ENCODE measurements at regions not wholly inside any gene's neighbourhood (a gene's known extent, or its start where the extent isn't known, plus 50 kb on each side); places are given as distances from the start of the nearest gene placed in this dataset.

DNA sequence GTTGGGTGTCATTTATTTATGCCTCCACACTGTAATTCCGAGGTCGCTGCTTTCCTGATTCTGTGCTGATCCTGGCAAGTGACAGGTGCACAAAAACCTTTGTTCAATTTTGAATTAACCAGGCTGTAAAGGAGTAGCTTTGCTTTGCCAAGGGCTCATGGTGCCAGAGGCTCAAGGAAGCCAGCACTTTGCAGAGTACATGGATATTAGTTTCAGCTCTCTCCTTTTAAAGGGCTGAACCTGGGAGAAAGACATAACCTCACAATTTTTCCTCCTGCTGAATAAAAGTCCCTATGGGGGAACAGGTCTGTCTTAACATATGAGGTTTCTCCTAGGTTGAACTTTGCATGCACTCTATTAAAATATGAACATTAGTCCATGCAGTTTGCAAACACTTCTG lies 227.6 kb upstream of the WSB1 start:
- Mint-ChIP-seq H3K36me3 (no peaks in the 10 kb centered on the region), H3K9me3 (peaks cover 2 to 7% of the 10 kb centered on the region in 2 donors), H3K27ac (no peak overlapping the region), H3K27me3 (ENCODE audit: low read depth in 2 of 2) (peaks cover 3 to 7% of the 10 kb centered on the region in 2 donors), H3K4me1 (no peaks in the 10 kb centered on the region), H3K4me3 (no peak overlapping the region)
- no peaks in the 10 kb centered on the region for H3K4me1 ChIP-seq (ENCODE audit: control insufficient read depth, insufficient read depth, low read length)
- TF ChIP-seq, protein P1, sequence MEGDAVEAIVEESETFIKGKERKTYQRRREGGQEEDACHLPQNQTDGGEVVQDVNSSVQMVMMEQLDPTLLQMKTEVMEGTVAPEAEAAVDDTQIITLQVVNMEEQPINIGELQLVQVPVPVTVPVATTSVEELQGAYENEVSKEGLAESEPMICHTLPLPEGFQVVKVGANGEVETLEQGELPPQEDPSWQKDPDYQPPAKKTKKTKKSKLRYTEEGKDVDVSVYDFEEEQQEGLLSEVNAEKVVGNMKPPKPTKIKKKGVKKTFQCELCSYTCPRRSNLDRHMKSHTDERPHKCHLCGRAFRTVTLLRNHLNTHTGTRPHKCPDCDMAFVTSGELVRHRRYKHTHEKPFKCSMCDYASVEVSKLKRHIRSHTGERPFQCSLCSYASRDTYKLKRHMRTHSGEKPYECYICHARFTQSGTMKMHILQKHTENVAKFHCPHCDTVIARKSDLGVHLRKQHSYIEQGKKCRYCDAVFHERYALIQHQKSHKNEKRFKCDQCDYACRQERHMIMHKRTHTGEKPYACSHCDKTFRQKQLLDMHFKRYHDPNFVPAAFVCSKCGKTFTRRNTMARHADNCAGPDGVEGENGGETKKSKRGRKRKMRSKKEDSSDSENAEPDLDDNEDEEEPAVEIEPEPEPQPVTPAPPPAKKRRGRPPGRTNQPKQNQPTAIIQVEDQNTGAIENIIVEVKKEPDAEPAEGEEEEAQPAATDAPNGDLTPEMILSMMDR (IDR thresholded peaks at IDR 0.05) = no peak
- ATAC-seq (no peak), DNase-seq (no peak)
- no peaks in the 10 kb centered on the region for H3K36me3 ChIP-seq (ENCODE audit: control insufficient read depth, insufficient read depth, low read length)
- no peaks in the 10 kb centered on the region for H3K9me3 ChIP-seq (ENCODE audit: control insufficient read depth, insufficient read depth, low read length)
- no peak overlapping the region for H3K4me3 ChIP-seq (ENCODE audit: low read length)
- 48% methylated on average over 2 of the region's 2 CpGs for WGBS (ENCODE audit: insufficient coverage)
- intact Hi-C loops (cut with micrococcal nuclease) = no loop called here
- H3K27me3 ChIP-seq (ENCODE audit: control insufficient read depth, insufficient read depth, low read length) = no peaks in the 10 kb centered on the region
- no peak overlapping the region for H3K27ac ChIP-seq (ENCODE audit: low read length)

DNA sequence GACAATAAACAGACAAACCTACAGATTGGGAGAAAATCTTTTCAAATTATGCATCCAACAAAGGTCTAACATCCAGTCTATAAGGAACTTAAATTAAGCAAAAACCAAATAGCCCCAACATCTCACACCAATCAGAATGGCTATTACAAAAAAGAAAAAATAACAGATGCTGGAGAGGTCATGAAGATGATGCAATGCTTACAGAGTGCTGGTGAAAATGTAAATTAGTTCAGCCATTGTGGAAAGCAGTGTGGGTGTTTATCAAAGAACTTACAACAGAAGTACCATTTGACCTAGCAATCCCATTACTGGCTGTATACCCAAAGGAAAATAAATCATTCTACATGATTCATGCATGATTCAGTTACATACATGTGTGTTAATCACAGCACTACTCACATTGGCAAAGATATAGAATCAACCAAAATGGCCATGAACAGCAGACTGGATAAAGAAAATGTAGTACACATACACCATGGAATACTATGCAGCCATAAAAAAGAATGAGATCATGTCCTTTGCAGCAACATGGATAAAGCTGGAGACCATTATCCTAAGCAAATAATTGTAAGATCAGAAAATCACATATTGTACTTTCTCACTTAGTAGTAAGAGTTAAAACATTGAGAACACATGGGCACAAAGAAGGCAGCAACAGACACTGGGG lies 223.9 kb upstream of the WSB1 start:
- Histone ChIP-seq H3K27me3 (ENCODE audit: control insufficient read depth, insufficient read depth, low read length) (no peaks in the 10 kb centered on the region), H3K36me3 (ENCODE audit: control insufficient read depth, insufficient read depth, low read length) (no peaks in the 10 kb centered on the region), H3K27ac (ENCODE audit: low read length) (no peak overlapping the region), H3K4me3 (ENCODE audit: low read length) (no peak overlapping the region), H3K4me1 (ENCODE audit: control insufficient read depth, insufficient read depth, low read length) (no peaks in the 10 kb centered on the region), H3K9me3 (ENCODE audit: control insufficient read depth, insufficient read depth, low read length) (no peaks in the 10 kb centered on the region)
- Mint-ChIP-seq H3K9me3 (peaks cover 2 to 4% of the 10 kb centered on the region in 2 donors), H3K27ac (no peak overlapping the region), H3K36me3 (no peaks in the 10 kb centered on the region), H3K27me3 (ENCODE audit: low read depth in 2 of 2) (no peaks in the 10 kb centered on the region), H3K4me1 (no peaks in the 10 kb centered on the region), H3K4me3 (no peak overlapping the region)
- DNase-seq (no peak), ATAC-seq (no peak)
- intact Hi-C loops (cut with micrococcal nuclease) = no loop called here
- TF ChIP-seq, protein P1 (IDR thresholded peaks at IDR 0.05) = no peak

DNA sequence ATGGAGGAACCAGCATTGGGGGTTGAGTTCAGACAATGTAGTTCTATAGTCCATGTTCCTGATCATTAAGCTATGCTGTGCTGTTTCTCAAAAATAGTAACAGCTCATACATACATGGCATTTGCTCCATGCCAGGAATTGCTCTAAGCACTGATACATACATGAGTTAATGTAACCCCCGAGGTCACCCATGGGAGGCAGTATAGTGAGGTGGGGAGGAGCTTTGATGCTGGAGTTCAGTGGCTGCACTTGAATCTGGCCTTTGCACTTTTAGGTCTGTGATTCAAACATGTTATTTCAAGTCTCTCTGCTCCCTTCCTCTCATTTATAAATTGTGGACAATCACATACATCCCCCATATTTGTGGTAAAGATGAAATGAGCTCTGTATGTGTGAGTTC lies 223.1 kb upstream of the WSB1 start:
- no peaks in the 10 kb centered on the region for H3K27me3 ChIP-seq (ENCODE audit: control insufficient read depth, insufficient read depth, low read length)
- Mint-ChIP-seq H3K4me3 (no peak overlapping the region), H3K4me1 (no peaks in the 10 kb centered on the region), H3K9me3 (peaks cover 2 to 4% of the 10 kb centered on the region in 2 donors), H3K27me3 (ENCODE audit: low read depth in 2 of 2) (peaks cover 1 to 3% of the 10 kb centered on the region in 2 donors), H3K36me3 (no peaks in the 10 kb centered on the region), H3K27ac (no peak overlapping the region)
- DNase-seq (no peak), ATAC-seq (no peak)
- H3K27ac ChIP-seq (ENCODE audit: low read length) = no peak overlapping the region
- H3K9me3 ChIP-seq (ENCODE audit: control insufficient read depth, insufficient read depth, low read length) = no peaks in the 10 kb centered on the region
- intact Hi-C loops (cut with micrococcal nuclease) = no loop called here
- TF ChIP-seq, protein P1 (IDR thresholded peaks at IDR 0.05) = no peak
- H3K4me3 ChIP-seq (ENCODE audit: low read length) = no peak overlapping the region
- no peaks in the 10 kb centered on the region for H3K36me3 ChIP-seq (ENCODE audit: control insufficient read depth, insufficient read depth, low read length)
- 67% methylated on average over 1 of the region's 1 CpG for WGBS (ENCODE audit: insufficient coverage)
- H3K4me1 ChIP-seq (ENCODE audit: control insufficient read depth, insufficient read depth, low read length) = no peaks in the 10 kb centered on the region

DNA sequence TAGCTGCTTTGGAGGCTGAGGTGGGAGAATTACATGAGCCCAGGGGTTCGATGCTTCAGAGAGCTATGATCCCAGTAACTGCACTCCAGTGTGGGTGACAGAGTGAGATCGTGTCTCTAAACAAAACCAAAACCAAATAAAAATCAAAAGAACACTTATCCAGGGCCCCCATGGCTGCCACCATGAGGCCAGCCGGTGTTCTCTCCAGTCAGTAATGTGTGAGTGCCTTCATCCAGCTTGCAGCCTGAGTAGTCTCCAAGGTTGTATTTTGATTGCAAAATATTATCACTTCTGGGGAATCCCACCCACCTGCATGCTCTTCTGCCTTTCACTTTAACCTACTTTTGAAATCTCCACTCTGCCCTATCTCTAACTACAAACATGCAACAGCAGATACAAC lies 221.0 kb upstream of the WSB1 start:
- Mint-ChIP-seq H3K9me3 (peaks cover 4% of the 10 kb centered on the region in 2 donors), H3K27me3 (ENCODE audit: low read depth in 2 of 2) (peaks cover 4 to 9% of the 10 kb centered on the region in 2 donors), H3K27ac (no peak overlapping the region), H3K4me3 (no peak overlapping the region), H3K36me3 (no peaks in the 10 kb centered on the region), H3K4me1 (no peaks in the 10 kb centered on the region)
- ATAC-seq (no peak), DNase-seq (no peak)
- TF ChIP-seq, protein P1 (IDR thresholded peaks at IDR 0.05) = no peak
- Histone ChIP-seq H3K9me3 (ENCODE audit: control insufficient read depth, insufficient read depth, low read length) (no peaks in the 10 kb centered on the region), H3K36me3 (ENCODE audit: control insufficient read depth, insufficient read depth, low read length) (no peaks in the 10 kb centered on the region), H3K4me1 (ENCODE audit: control insufficient read depth, insufficient read depth, low read length) (no peaks in the 10 kb centered on the region), H3K4me3 (ENCODE audit: low read length) (no peak overlapping the region), H3K27me3 (ENCODE audit: control insufficient read depth, insufficient read depth, low read length) (no peaks in the 10 kb centered on the region), H3K27ac (ENCODE audit: low read length) (no peak overlapping the region)
- intact Hi-C loops (cut with micrococcal nuclease) = no loop called here
- WGBS (ENCODE audit: insufficient coverage) = 62% methylated on average over 3 of the region's 3 CpGs
